ENCODE measurements at regions not wholly inside any gene's neighbourhood (a gene's known extent, or its start where the extent isn't known, plus 50 kb on each side); places are given as distances from the start of the nearest gene placed in this dataset.

DNA sequence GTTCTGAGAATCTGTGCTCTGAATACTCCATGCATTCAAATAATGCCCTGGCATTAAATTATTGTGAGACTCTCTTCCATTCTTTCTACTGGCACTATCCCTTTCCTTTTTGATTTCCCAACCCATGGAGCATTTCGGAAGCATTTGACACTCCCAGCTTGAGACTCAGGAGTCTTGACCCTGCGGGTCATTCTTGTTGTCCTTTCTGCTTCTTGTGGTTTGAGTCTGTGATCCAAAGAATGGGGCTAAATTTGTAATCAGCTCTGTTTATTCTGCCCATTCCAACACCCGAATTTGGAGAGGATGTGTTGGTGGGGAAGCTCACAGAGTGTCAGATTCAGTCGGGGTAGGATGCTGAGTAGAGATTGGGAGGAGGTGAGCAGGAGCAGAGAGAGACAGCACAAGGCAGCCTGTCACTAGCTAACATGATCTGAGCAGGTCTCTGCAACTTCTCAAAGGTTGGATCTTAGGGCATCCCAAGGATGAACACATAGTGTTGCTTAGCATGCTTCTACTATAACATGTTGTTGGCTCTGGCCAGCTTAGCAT is 80.4 kb upstream of the BMPER start:
- no peaks in the 10 kb centered on the region for H3K27me3 ChIP-seq
- peaks cover 0 to 14% (median 12%) of the 10 kb centered on the region in 4 donors for H3K4me1 ChIP-seq
- no peak for DNase-seq
- TF ChIP-seq POLR2A (IDR thresholded peaks at IDR 0.05) (no peak), POLR2AphosphoS5 (IDR thresholded peaks at IDR 0.05) (no peak), EP300 (IDR thresholded peaks at IDR 0.05) (no peak)
- TF ChIP-seq, protein P1, sequence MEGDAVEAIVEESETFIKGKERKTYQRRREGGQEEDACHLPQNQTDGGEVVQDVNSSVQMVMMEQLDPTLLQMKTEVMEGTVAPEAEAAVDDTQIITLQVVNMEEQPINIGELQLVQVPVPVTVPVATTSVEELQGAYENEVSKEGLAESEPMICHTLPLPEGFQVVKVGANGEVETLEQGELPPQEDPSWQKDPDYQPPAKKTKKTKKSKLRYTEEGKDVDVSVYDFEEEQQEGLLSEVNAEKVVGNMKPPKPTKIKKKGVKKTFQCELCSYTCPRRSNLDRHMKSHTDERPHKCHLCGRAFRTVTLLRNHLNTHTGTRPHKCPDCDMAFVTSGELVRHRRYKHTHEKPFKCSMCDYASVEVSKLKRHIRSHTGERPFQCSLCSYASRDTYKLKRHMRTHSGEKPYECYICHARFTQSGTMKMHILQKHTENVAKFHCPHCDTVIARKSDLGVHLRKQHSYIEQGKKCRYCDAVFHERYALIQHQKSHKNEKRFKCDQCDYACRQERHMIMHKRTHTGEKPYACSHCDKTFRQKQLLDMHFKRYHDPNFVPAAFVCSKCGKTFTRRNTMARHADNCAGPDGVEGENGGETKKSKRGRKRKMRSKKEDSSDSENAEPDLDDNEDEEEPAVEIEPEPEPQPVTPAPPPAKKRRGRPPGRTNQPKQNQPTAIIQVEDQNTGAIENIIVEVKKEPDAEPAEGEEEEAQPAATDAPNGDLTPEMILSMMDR (IDR thresholded peaks at IDR 0.05): no peak
- H3K27ac ChIP-seq: no peak overlapping the region
- WGBS, 5 donors: 32 to 42% (median 36%) methylated on average over 4 of the region's 4 CpGs
- intact Hi-C loops (cut with DNase I; ENCODE audit: low total_unique reads): no loop called here
- H3K4me3 ChIP-seq: no peak overlapping the region
- H3K36me3 ChIP-seq: no peaks in the 10 kb centered on the region
- H3K9me3 ChIP-seq: no peaks in the 10 kb centered on the region

GRCh38 chr7:33825644-33826043 is 79.7 kb upstream of the BMPER start:
- TF ChIP-seq EP300 (IDR thresholded peaks at IDR 0.05) (no peak), POLR2AphosphoS5 (IDR thresholded peaks at IDR 0.05) (no peak), POLR2A (IDR thresholded peaks at IDR 0.05) (no peak)
- TF ChIP-seq, protein P1 (IDR thresholded peaks at IDR 0.05): no peak
- 29 to 57% (median 50%) methylated on average over 1 of the region's 1 CpG for WGBS, 5 donors
- Histone ChIP-seq H3K9me3 (no peaks in the 10 kb centered on the region), H3K4me1 (peaks cover 0 to 14% (median 12%) of the 10 kb centered on the region in 4 donors), H3K4me3 (no peak overlapping the region), H3K27ac (peak overlapping the region in 1 of 5 donors; percentile 5), H3K27me3 (no peaks in the 10 kb centered on the region), H3K36me3 (no peaks in the 10 kb centered on the region)
- intact Hi-C loops (cut with DNase I; ENCODE audit: low total_unique reads): no loop called here
- DNase-seq: no peak

DNA sequence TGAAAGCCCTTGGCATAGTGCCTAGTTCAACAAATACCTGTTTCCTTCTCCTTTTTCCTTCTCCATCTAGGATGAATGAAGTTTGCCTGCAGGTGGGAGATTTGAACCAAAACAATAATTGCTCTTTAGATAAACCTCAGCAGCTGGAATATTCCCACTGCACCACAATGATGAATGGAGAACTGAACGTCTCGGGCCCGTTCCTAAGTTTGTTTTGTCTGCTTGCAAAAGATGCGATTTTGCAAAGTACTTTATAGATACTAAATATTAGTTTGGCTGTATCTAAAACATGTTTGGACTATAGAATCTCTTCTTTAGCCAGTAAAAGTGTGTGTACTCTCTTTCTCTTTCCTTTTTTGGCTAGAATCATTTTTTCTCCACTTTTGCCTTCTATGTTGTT is 75.8 kb upstream of the BMPER start:
- intact Hi-C loops (cut with DNase I; ENCODE audit: low total_unique reads): no loop called here
- WGBS, 5 donors: 74 to 81% (median 78%) methylated on average over 4 of the region's 4 CpGs
- Histone ChIP-seq H3K4me3 (no peak overlapping the region), H3K27ac (no peak overlapping the region), H3K9me3 (no peaks in the 10 kb centered on the region), H3K4me1 (peaks cover 8 to 28% (median 19%) of the 10 kb centered on the region in 4 donors), H3K36me3 (no peaks in the 10 kb centered on the region), H3K27me3 (no peaks in the 10 kb centered on the region)
- TF ChIP-seq POLR2AphosphoS5 (IDR thresholded peaks at IDR 0.05): no peak
- TF ChIP-seq POLR2A (IDR thresholded peaks at IDR 0.05): no peak
- TF ChIP-seq, protein P1 (IDR thresholded peaks at IDR 0.05): no peak
- no peak for TF ChIP-seq EP300 (IDR thresholded peaks at IDR 0.05)
- no peak for DNase-seq

DNA sequence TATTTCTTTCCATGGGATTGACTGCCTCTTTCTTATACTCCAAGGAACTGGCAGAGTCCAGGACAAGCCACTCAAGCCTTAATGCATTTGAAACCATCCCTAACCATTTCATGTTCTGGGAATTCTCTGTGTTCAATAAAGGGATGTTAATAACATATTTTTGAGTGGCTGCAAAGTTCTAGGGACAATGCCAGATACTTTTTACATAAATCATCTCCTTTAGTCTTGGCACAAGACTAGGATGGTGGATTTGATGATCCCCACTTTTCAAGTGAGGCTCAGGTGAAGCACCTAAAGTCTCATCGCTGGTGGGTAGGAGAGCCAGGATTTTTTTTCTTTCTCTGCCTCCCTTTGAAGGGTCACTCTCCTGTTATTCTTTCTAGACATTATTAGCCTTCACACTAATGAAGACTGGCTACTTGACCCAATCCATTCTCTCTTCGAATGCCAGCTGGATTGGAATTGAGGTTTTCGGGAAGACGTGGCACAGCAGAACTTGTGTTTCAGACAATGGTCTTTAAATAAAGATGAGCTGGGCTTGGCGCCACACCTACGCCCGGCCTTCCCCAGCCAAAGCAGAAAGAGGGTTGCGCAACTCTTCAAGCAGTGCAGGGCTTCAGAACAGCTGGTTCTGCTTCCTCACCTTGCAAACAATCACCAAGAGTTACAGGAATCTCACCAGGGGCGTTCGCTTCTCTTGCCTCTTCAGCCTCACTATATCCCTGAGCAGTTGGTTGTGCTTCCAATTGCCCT is 73.8 kb upstream of the BMPER start:
- intact Hi-C loops (cut with DNase I; ENCODE audit: low total_unique reads): no loop called here
- H3K27me3 ChIP-seq: no peaks in the 10 kb centered on the region
- H3K36me3 ChIP-seq: no peaks in the 10 kb centered on the region
- DNase-seq: peak in 1 of 2 donors; percentile 13
- H3K27ac ChIP-seq: peak overlapping the region in 4 of 5 donors; percentile 9 to 64 (median 56)
- no peak for TF ChIP-seq POLR2A (IDR thresholded peaks at IDR 0.05)
- TF ChIP-seq POLR2AphosphoS5 (IDR thresholded peaks at IDR 0.05): no peak
- TF ChIP-seq, protein P1 (IDR thresholded peaks at IDR 0.05): no peak
- TF ChIP-seq EP300 (IDR thresholded peaks at IDR 0.05): no peak
- peaks cover 0 to 25% (median 11%) of the 10 kb centered on the region in 4 donors for H3K4me1 ChIP-seq
- no peaks in the 10 kb centered on the region for H3K9me3 ChIP-seq
- H3K4me3 ChIP-seq: no peak overlapping the region
- WGBS, 5 donors: 67 to 88% (median 83%) methylated on average over 10 of the region's 10 CpGs

Measured in stomach (tissue), 8 donors.